ENCODE measurements at regions not wholly inside any gene's neighbourhood (a gene's known extent, or its start where the extent isn't known, plus 50 kb on each side); places are given as distances from the start of the nearest gene placed in this dataset.

- no peak overlapping the region for H3K4me2 ChIP-seq (ENCODE audit: insufficient read depth, low read length)
- no peaks in the 10 kb centered on the region for H3K9me3 ChIP-seq (replicated peaks; ENCODE audit: control insufficient read depth, insufficient read depth, low read length)
- H3K9me1 ChIP-seq (replicated peaks; ENCODE audit: control insufficient read depth, extremely low read depth, insufficient read depth, low read length), result no peaks in the 10 kb centered on the region
- no peaks in the 10 kb centered on the region for H3K36me3 ChIP-seq (ENCODE audit: control insufficient read depth in 2 of 2, extremely low read depth in 1 of 2, insufficient read depth in 2 of 2, low read length in 2 of 2)
- no peak overlapping the region for H3K9ac ChIP-seq (replicated peaks; ENCODE audit: extremely low read depth, insufficient read depth, low read length)
- DNase-seq (ENCODE audit: low read depth, low spot score) (no peak), FAIRE-seq (no peak)
- H4K20me1 ChIP-seq (replicated peaks; ENCODE audit: control insufficient read depth, extremely low read depth, insufficient read depth, low read length), result no peaks in the 10 kb centered on the region
- BruUV-seq (replicated peaks), result no TSS peak
- H2AFZ ChIP-seq (ENCODE audit: low read depth, low read length), result no peak overlapping the region
- CTCF ChIA-PET, result no interaction called here
- H3K27me3 ChIP-seq (ENCODE audit: control insufficient read depth in 2 of 2, insufficient read depth in 2 of 2, low read length in 2 of 2), result no peaks in the 10 kb centered on the region
- POLR2A ChIA-PET, result no interaction called here
- no peak overlapping the region for H3K4me3 ChIP-seq (replicated peaks in 1 of 3; ENCODE audit: insufficient read depth in 1 of 3, low read depth in 1 of 3, low read length in 3 of 3)
- no peaks in the 10 kb centered on the region for H3K4me1 ChIP-seq (ENCODE audit: control insufficient read depth, extremely low read depth, insufficient read depth, low read length)
- H3K79me2 ChIP-seq (ENCODE audit: control insufficient read depth, insufficient read depth, low read length), result no peaks in the 10 kb centered on the region
- intact Hi-C loops (cut with micrococcal nuclease), result no loop called here
- dilution Hi-C loops (cut with MboI; ENCODE audit: extremely low pct_ligation_motif_present, low sequenced_read_pairs), result no loop called here
- TF ChIP-seq MYC (IDR thresholded peaks at IDR 0.05; ENCODE audit: low read depth, low read length) (no peak), MAX (IDR thresholded peaks at IDR 0.05; ENCODE audit: insufficient read depth, insufficient read length) (no peak), EZH2 (IDR thresholded peaks at IDR 0.05; ENCODE audit: borderline replicate concordance, low read depth, low read length, severe bottlenecking) (no peak), POLR2AphosphoS5 (IDR thresholded peaks at IDR 0.05; ENCODE audit: insufficient read depth, low read depth, low read length) (no peak), FOS (IDR thresholded peaks at IDR 0.05; ENCODE audit: borderline replicate concordance, insufficient read depth, low read length) (no peak), GATA2 (IDR thresholded peaks at IDR 0.05; ENCODE audit: insufficient read depth, insufficient read length, low read depth, low read length) (no peak), POLR2A (IDR thresholded peaks at IDR 0.05; ENCODE audit: low read depth, low read length) (no peak), JUN (IDR thresholded peaks at IDR 0.05; ENCODE audit: borderline replicate concordance, insufficient read depth, insufficient read length, low read depth) (no peak), CTCF (IDR thresholded peaks at IDR 0.05; ENCODE audit: extremely low read depth in 1 of 2, insufficient read depth in 1 of 2, low read depth in 1 of 2, low read length in 2 of 2) (no peak)
- H3K27ac ChIP-seq (ENCODE audit: insufficient read depth, low read depth, low read length), result no peak overlapping the region
These were observed 205.3 kb downstream of the TBXT start for GRCh38 chr6:165962366-165962765.

Measured in endothelial cell of umbilical vein (primary cell).